ENCODE measurements at regions not wholly inside any gene's neighbourhood (a gene's known extent, or its start where the extent isn't known, plus 50 kb on each side); places are given as distances from the start of the nearest gene placed in this dataset.

GRCh38 chr12:115085594-115085993 lies 401.6 kb upstream of the TBX3 start:
- in situ Hi-C loops (cut with MboI; ENCODE audit: low pct_unique_long_range_greater_than_20kb, low sequenced_read_pairs), result no loop called here

GRCh38 chr12:115079760-115080159 lies 395.8 kb upstream of the TBX3 start:
- in situ Hi-C loops (cut with MboI; ENCODE audit: low pct_unique_long_range_greater_than_20kb, low sequenced_read_pairs), result no loop called here
- DNase-seq, result no peak

More at GRCh38 chr12:115085594-115085993, 401.6 kb upstream of the TBX3 start:
- DNase-seq, result no peak

GRCh38 chr12:115078990-115079389 lies 395.0 kb upstream of the TBX3 start:
- DNase-seq, result no peak
- in situ Hi-C loops (cut with MboI; ENCODE audit: low pct_unique_long_range_greater_than_20kb, low sequenced_read_pairs), result no loop called here

GRCh38 chr12:115078334-115078733 lies 394.4 kb upstream of the TBX3 start:
- in situ Hi-C loops (cut with MboI; ENCODE audit: low pct_unique_long_range_greater_than_20kb, low sequenced_read_pairs), result no loop called here
- no peak for DNase-seq

- in situ Hi-C loops (cut with MboI; ENCODE audit: low pct_unique_long_range_greater_than_20kb, low sequenced_read_pairs), result no loop called here
- no peak for DNase-seq
Measured at GRCh38 chr12:115075552-115076170, 391.7 kb upstream of the TBX3 start.

GRCh38 chr12:115074617-115075016 lies 390.6 kb upstream of the TBX3 start:
- DNase-seq, result no peak
- in situ Hi-C loops (cut with MboI; ENCODE audit: low pct_unique_long_range_greater_than_20kb, low sequenced_read_pairs), result no loop called here

GRCh38 chr12:115072712-115073111 lies 388.7 kb upstream of the TBX3 start:
- in situ Hi-C loops (cut with MboI; ENCODE audit: low pct_unique_long_range_greater_than_20kb, low sequenced_read_pairs), result no loop called here
- DNase-seq, result no peak

GRCh38 chr12:115070313-115070712 lies 386.3 kb upstream of the TBX3 start:
- DNase-seq, result no peak
- in situ Hi-C loops (cut with MboI; ENCODE audit: low pct_unique_long_range_greater_than_20kb, low sequenced_read_pairs), result no loop called here

GRCh38 chr12:115064296-115064695 lies 380.3 kb upstream of the TBX3 start:
- DNase-seq, result no peak
- in situ Hi-C loops (cut with MboI; ENCODE audit: low pct_unique_long_range_greater_than_20kb, low sequenced_read_pairs), result no loop called here

GRCh38 chr12:115062741-115063140 lies 378.8 kb upstream of the TBX3 start:
- DNase-seq, result no peak
- in situ Hi-C loops (cut with MboI; ENCODE audit: low pct_unique_long_range_greater_than_20kb, low sequenced_read_pairs), result no loop called here

- no peak for DNase-seq
- in situ Hi-C loops (cut with MboI; ENCODE audit: low pct_unique_long_range_greater_than_20kb, low sequenced_read_pairs), result no loop called here
Measured at GRCh38 chr12:115060477-115061168, 376.6 kb upstream of the TBX3 start.

- DNase-seq, result no peak
- in situ Hi-C loops (cut with MboI; ENCODE audit: low pct_unique_long_range_greater_than_20kb, low sequenced_read_pairs), result no loop called here
Measured at GRCh38 chr12:115057445-115057844, 373.5 kb upstream of the TBX3 start.

- DNase-seq, result no peak
- in situ Hi-C loops (cut with MboI; ENCODE audit: low pct_unique_long_range_greater_than_20kb, low sequenced_read_pairs), result no loop called here
Measured at GRCh38 chr12:115051378-115051777, 367.4 kb upstream of the TBX3 start.

- in situ Hi-C loops (cut with MboI; ENCODE audit: low pct_unique_long_range_greater_than_20kb, low sequenced_read_pairs), result no loop called here
- no peak for DNase-seq
Measured at GRCh38 chr12:115049614-115050013, 365.6 kb upstream of the TBX3 start.

GRCh38 chr12:115046805-115047204 lies 362.8 kb upstream of the TBX3 start:
- in situ Hi-C loops (cut with MboI; ENCODE audit: low pct_unique_long_range_greater_than_20kb, low sequenced_read_pairs), result no loop called here
- DNase-seq, result no peak

- in situ Hi-C loops (cut with MboI; ENCODE audit: low pct_unique_long_range_greater_than_20kb, low sequenced_read_pairs), result no loop called here
- no peak for DNase-seq
Measured at GRCh38 chr12:115044073-115044472, 360.1 kb upstream of the TBX3 start.

GRCh38 chr12:115043079-115043478 lies 359.1 kb upstream of the TBX3 start:
- in situ Hi-C loops (cut with MboI; ENCODE audit: low pct_unique_long_range_greater_than_20kb, low sequenced_read_pairs), result no loop called here
- DNase-seq, result no peak

GRCh38 chr12:115042341-115042740 lies 358.4 kb upstream of the TBX3 start:
- no peak for DNase-seq
- in situ Hi-C loops (cut with MboI; ENCODE audit: low pct_unique_long_range_greater_than_20kb, low sequenced_read_pairs), result no loop called here

GRCh38 chr12:115037830-115038229 lies 353.9 kb upstream of the TBX3 start:
- no peak for DNase-seq
- in situ Hi-C loops (cut with MboI; ENCODE audit: low pct_unique_long_range_greater_than_20kb, low sequenced_read_pairs), result no loop called here

GRCh38 chr12:115035535-115036107 lies 351.6 kb upstream of the TBX3 start:
- in situ Hi-C loops (cut with MboI; ENCODE audit: low pct_unique_long_range_greater_than_20kb, low sequenced_read_pairs), result no loop called here
- no peak for DNase-seq

GRCh38 chr12:115032521-115032920 lies 348.5 kb upstream of the TBX3 start:
- DNase-seq, result no peak
- in situ Hi-C loops (cut with MboI; ENCODE audit: low pct_unique_long_range_greater_than_20kb, low sequenced_read_pairs), result no loop called here
